GM23248 (cell line): ENCODE measurements at regions not wholly inside any gene's neighbourhood (a gene's known extent, or its start where the extent isn't known, plus 50 kb on each side); places are given as distances from the start of the nearest gene placed in this dataset.

Experiments
- EZH2 ChIP-seq: fragments of 200-600 bp; sonication (generic); IDR thresholded peaks from 2 replicates; pipeline ENCODE4 v1.6.1; 2018; ENCODE audit warnings: antibody characterized with exemption, mild to moderate bottlenecking; ENCODE audit not compliant: insufficient read depth, poor library complexity, severe bottlenecking
- EZH2phosphoT487 ChIP-seq: fragments of 200-600 bp; sonication (generic); IDR thresholded peaks from 2 replicates; pipeline ENCODE4 v1.6.1; 2018; ENCODE audit warnings: antibody characterized with exemption, moderate library complexity, mild to moderate bottlenecking, low read depth; ENCODE audit not compliant: insufficient read depth

DNA sequence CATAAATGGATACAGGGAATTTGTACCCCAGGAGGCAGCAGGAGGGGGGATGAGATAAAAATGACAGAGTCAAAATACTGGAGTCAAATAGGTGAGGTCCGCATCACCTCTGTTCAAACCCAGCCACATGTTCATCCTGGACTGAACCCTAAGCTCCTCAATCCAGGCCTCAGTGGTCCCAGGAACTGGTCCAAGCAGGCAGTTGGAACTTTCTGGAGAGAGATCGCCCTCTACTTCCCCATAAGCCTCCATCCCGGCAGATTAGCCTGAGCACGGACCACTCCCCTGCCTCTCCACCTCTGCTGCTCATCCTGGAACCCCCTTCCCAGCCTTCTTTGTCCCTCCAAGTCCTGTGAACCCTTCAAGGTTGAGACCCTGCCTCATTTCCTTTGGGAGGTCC is 959.7 kb upstream of the ZNF722 start:
- TF ChIP-seq EZH2 (no peak), EZH2phosphoT487 (no peak)
